ENCODE measurements at regions not wholly inside any gene's neighbourhood (a gene's known extent, or its start where the extent isn't known, plus 50 kb on each side); places are given as distances from the start of the nearest gene placed in this dataset.

DNA sequence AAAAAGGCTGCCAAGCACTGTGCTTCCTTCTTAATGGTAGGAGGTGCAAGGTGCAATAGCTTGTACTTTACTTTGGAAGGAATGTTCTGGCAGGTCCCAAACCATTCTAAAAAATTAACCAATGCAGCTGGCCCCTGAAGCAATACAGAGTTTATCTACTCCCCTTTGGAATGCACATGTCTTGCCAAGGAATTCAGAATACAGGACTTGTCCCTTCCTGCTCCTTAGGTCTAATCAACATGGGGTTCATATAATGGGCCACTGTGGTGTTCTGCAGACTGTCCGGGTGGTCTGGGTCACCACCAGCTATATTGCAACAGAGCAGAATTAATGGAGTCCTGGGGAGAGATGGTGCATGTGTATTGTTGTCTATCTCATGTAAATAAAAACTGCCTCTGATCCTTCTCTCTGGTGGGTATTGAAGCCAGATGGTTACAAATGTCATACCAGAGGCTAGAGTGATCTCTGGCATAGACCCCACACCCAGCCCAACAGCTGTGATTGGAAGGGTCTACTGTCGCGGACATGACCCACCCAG lies 112.8 kb downstream of the RIPK4 start:
- TF ChIP-seq, protein P1, sequence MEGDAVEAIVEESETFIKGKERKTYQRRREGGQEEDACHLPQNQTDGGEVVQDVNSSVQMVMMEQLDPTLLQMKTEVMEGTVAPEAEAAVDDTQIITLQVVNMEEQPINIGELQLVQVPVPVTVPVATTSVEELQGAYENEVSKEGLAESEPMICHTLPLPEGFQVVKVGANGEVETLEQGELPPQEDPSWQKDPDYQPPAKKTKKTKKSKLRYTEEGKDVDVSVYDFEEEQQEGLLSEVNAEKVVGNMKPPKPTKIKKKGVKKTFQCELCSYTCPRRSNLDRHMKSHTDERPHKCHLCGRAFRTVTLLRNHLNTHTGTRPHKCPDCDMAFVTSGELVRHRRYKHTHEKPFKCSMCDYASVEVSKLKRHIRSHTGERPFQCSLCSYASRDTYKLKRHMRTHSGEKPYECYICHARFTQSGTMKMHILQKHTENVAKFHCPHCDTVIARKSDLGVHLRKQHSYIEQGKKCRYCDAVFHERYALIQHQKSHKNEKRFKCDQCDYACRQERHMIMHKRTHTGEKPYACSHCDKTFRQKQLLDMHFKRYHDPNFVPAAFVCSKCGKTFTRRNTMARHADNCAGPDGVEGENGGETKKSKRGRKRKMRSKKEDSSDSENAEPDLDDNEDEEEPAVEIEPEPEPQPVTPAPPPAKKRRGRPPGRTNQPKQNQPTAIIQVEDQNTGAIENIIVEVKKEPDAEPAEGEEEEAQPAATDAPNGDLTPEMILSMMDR (conservative IDR thresholded peaks at IDR 0.05): no peak
- no peaks in the 10 kb centered on the region for H3K27me3 ChIP-seq (ENCODE audit: control insufficient read depth, insufficient read depth, low read length, poor library complexity, severe bottlenecking)
- Mint-ChIP-seq H3K9me3 (peaks cover 11% of the 10 kb centered on the region), H3K27me3 (ENCODE audit: insufficient read depth) (peaks cover 1% of the 10 kb centered on the region), H3K36me3 (ENCODE audit: low read depth) (no peaks in the 10 kb centered on the region), H3K4me3 (no peak overlapping the region), H3K27ac (no peak overlapping the region), H3K4me1 (no peaks in the 10 kb centered on the region)
- 96% methylated on average over 3 of the region's 3 CpGs; no CpG with 5 or more reads in 1 of the 2 experiments for WGBS, 2 experiments (ENCODE audit: insufficient coverage in 1 of 2, insufficient read length in 1 of 2)
- H3K9ac ChIP-seq (ENCODE audit: extremely low read depth, low read length, poor library complexity, severe bottlenecking): no peak overlapping the region
- H3K27ac ChIP-seq (ENCODE audit: low read depth, low read length): no peak overlapping the region
- no peaks in the 10 kb centered on the region for H3K4me1 ChIP-seq (ENCODE audit: control insufficient read depth, insufficient read depth, low read length)
- DNase-seq: no peak
- H3K9me3 ChIP-seq (ENCODE audit: control insufficient read depth, low read length): no peaks in the 10 kb centered on the region
- H3K36me3 ChIP-seq (ENCODE audit: control insufficient read depth, insufficient read depth, low read length): no peaks in the 10 kb centered on the region
- H3K4me3 ChIP-seq (ENCODE audit: low read length): no peak overlapping the region

DNA sequence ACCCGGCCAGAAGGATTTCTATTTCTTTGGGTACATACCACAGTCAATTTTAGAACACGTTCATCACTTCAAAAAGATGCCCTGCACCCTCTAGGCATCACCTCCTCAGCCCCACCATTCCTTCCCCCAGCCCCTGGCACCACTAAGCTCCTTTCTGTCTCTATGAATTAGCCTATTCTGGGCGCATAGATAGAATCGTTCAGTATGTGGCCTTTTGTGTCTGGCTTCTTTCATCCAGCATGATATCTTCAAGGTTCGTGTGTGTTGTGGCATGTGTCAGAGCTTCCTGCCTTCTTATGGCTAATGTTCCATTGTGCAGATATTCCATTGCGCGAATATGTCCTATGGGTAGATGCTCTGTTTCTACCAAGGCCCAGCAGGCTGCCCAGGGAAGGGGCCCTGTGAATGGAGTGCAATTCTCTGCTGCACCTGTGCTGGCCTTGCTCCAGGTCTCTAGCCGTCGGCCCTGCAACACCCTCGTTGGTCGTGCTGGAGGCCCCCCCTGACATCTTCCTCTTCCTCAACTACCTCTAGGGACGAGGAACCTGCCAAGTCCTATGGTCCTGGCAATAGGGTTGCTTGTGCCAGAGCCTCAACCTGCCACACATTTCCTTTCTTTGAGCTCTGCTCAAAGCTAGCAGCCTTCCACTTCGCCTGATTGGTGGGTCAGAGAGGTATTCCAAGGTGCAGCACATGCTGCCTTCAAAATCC lies 113.5 kb downstream of the RIPK4 start:
- 84 to 96% methylated on average over 10 to 13 of the region's 13 CpGs for WGBS, 2 experiments (ENCODE audit: insufficient coverage in 1 of 2, insufficient read length in 1 of 2)
- no peak overlapping the region for H3K9ac ChIP-seq (ENCODE audit: extremely low read depth, low read length, poor library complexity, severe bottlenecking)
- no peaks in the 10 kb centered on the region for H3K4me1 ChIP-seq (ENCODE audit: control insufficient read depth, insufficient read depth, low read length)
- no peaks in the 10 kb centered on the region for H3K27me3 ChIP-seq (ENCODE audit: control insufficient read depth, insufficient read depth, low read length, poor library complexity, severe bottlenecking)
- H3K36me3 ChIP-seq (ENCODE audit: control insufficient read depth, insufficient read depth, low read length): no peaks in the 10 kb centered on the region
- H3K27ac ChIP-seq (ENCODE audit: low read depth, low read length): no peak overlapping the region
- Mint-ChIP-seq H3K4me1 (peaks cover 3% of the 10 kb centered on the region), H3K27ac (no peak overlapping the region), H3K36me3 (ENCODE audit: low read depth) (no peaks in the 10 kb centered on the region), H3K4me3 (no peak overlapping the region), H3K9me3 (peaks cover 11% of the 10 kb centered on the region), H3K27me3 (ENCODE audit: insufficient read depth) (peaks cover 1% of the 10 kb centered on the region)
- H3K9me3 ChIP-seq (ENCODE audit: control insufficient read depth, low read length): no peaks in the 10 kb centered on the region
- no peak for DNase-seq
- TF ChIP-seq, protein P1 (conservative IDR thresholded peaks at IDR 0.05): no peak
- no peak overlapping the region for H3K4me3 ChIP-seq (ENCODE audit: low read length)

DNA sequence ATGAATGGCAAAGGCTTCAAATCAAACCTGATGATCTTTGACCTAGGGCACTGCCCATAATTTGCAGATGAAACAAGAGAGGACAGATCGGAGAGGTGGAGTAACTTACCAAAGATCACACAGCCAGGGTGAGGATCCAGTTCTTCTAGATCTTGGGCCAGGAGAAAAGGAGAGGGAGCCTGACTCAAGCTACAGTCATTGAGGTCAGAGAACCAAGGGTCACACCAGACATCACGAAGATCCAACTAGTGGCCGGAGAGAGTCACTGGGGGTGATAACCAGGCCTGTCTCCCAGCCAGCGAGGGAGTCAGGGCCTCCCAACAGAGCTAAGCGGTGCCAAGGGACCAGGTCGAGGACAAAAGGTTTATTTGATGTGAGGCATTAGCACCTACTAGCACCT lies 115.0 kb downstream of the RIPK4 start:
- Histone ChIP-seq H3K9ac (ENCODE audit: extremely low read depth, low read length, poor library complexity, severe bottlenecking) (no peak overlapping the region), H3K27me3 (ENCODE audit: control insufficient read depth, insufficient read depth, low read length, poor library complexity, severe bottlenecking) (no peaks in the 10 kb centered on the region), H3K9me3 (ENCODE audit: control insufficient read depth, low read length) (no peaks in the 10 kb centered on the region), H3K27ac (ENCODE audit: low read depth, low read length) (no peak overlapping the region), H3K4me1 (ENCODE audit: control insufficient read depth, insufficient read depth, low read length) (no peaks in the 10 kb centered on the region), H3K36me3 (ENCODE audit: control insufficient read depth, insufficient read depth, low read length) (no peaks in the 10 kb centered on the region), H3K4me3 (ENCODE audit: low read length) (no peak overlapping the region)
- Mint-ChIP-seq H3K4me3 (no peak overlapping the region), H3K27me3 (ENCODE audit: insufficient read depth) (peaks cover 1% of the 10 kb centered on the region), H3K36me3 (ENCODE audit: low read depth) (no peaks in the 10 kb centered on the region), H3K4me1 (peaks cover 6% of the 10 kb centered on the region), H3K27ac (no peak overlapping the region), H3K9me3 (peaks cover 11% of the 10 kb centered on the region)
- no peak for DNase-seq
- WGBS, 2 experiments (ENCODE audit: insufficient coverage in 1 of 2, insufficient read length in 1 of 2): 90 to 100% methylated on average over 1 to 6 of the region's 6 CpGs
- TF ChIP-seq, protein P1 (conservative IDR thresholded peaks at IDR 0.05): peak; percentile 52
